ENCODE measurements at regions not wholly inside any gene's neighbourhood (a gene's known extent, or its start where the extent isn't known, plus 50 kb on each side); places are given as distances from the start of the nearest gene placed in this dataset.
"Not testable (repeated sequence)": the region's sequence is repeated elsewhere in the genome, so short reads cannot be mapped to it uniquely, and the experiment has no call there.

- TF ChIP-seq CTCF (IDR thresholded peaks at IDR 0.05 in 4 of 5, conservative IDR thresholded peaks at IDR 0.05 in 1 of 5) (no peak), POLR2A (IDR thresholded peaks at IDR 0.05) (no peak)
- in situ Hi-C loops (cut with MboI; ENCODE audit: low sequenced_read_pairs in 4 of 4): no loop called here
- no peaks in the 10 kb centered on the region for H3K4me1 ChIP-seq
- no peak overlapping the region for H3K27ac ChIP-seq
- no peaks in the 10 kb centered on the region for H3K9me3 ChIP-seq
- DNase-seq: no peak
- no peak for ATAC-seq
- intact Hi-C loops (cut with DNase I; ENCODE audit: low total_unique reads): no loop called here
- no peaks in the 10 kb centered on the region for H3K27me3 ChIP-seq
- H3K36me3 ChIP-seq: no peaks in the 10 kb centered on the region
- no peak overlapping the region for H3K4me3 ChIP-seq
Observed at GRCh38 chr10:35870665-35871310, 228.7 kb upstream of the FZD8 start.

GRCh38 chr10:35858676-35859283 lies 216.7 kb upstream of the FZD8 start:
- ATAC-seq; H3K4me1 ChIP-seq; H3K27me3 ChIP-seq; H3K9me3 ChIP-seq; DNase-seq; intact Hi-C loops (cut with DNase I; ENCODE audit: low total_unique reads); H3K36me3 ChIP-seq; H3K27ac ChIP-seq; H3K4me3 ChIP-seq; in situ Hi-C loops (cut with MboI; ENCODE audit: low sequenced_read_pairs in 4 of 4): not testable (repeated sequence)

- H3K36me3 ChIP-seq: no peaks in the 10 kb centered on the region
- H3K9me3 ChIP-seq: no peaks in the 10 kb centered on the region
Observed at GRCh38 chr10:35857860-35858259, 215.8 kb upstream of the FZD8 start.

GRCh38 chr10:35855155-35855947 lies 213.3 kb upstream of the FZD8 start:
- TF ChIP-seq CTCF (IDR thresholded peaks at IDR 0.05 in 4 of 5, conservative IDR thresholded peaks at IDR 0.05 in 1 of 5): no peak
- no peak for TF ChIP-seq POLR2A (IDR thresholded peaks at IDR 0.05)
- Histone ChIP-seq H3K4me1 (no peaks in the 10 kb centered on the region), H3K36me3 (no peaks in the 10 kb centered on the region), H3K27ac (no peak overlapping the region), H3K9me3 (no peaks in the 10 kb centered on the region), H3K27me3 (no peaks in the 10 kb centered on the region), H3K4me3 (no peak overlapping the region)
- ATAC-seq (no peak), DNase-seq (no peak)
- intact Hi-C loops (cut with DNase I; ENCODE audit: low total_unique reads): no loop called here
- in situ Hi-C loops (cut with MboI; ENCODE audit: low sequenced_read_pairs in 4 of 4): no loop called here

More at GRCh38 chr10:35857860-35858259, 215.8 kb upstream of the FZD8 start:
- DNase-seq: no peak
- TF ChIP-seq CTCF (IDR thresholded peaks at IDR 0.05 in 4 of 5, conservative IDR thresholded peaks at IDR 0.05 in 1 of 5) (no peak), POLR2A (IDR thresholded peaks at IDR 0.05) (no peak)
- no peak for ATAC-seq
- H3K4me1 ChIP-seq: no peaks in the 10 kb centered on the region
- in situ Hi-C loops (cut with MboI; ENCODE audit: low sequenced_read_pairs in 4 of 4) (no loop called here), intact Hi-C loops (cut with DNase I; ENCODE audit: low total_unique reads) (no loop called here)
- H3K27me3 ChIP-seq: no peaks in the 10 kb centered on the region
- no peak overlapping the region for H3K4me3 ChIP-seq
- no peak overlapping the region for H3K27ac ChIP-seq

GRCh38 chr10:35854661-35855060 lies 212.6 kb upstream of the FZD8 start:
- Histone ChIP-seq H3K27me3 (no peaks in the 10 kb centered on the region), H3K36me3 (no peaks in the 10 kb centered on the region), H3K4me3 (no peak overlapping the region), H3K9me3 (no peaks in the 10 kb centered on the region), H3K4me1 (no peaks in the 10 kb centered on the region), H3K27ac (no peak overlapping the region)
- intact Hi-C loops (cut with DNase I; ENCODE audit: low total_unique reads) (no loop called here), in situ Hi-C loops (cut with MboI; ENCODE audit: low sequenced_read_pairs in 4 of 4) (no loop called here)
- TF ChIP-seq POLR2A (IDR thresholded peaks at IDR 0.05) (no peak), CTCF (IDR thresholded peaks at IDR 0.05 in 4 of 5, conservative IDR thresholded peaks at IDR 0.05 in 1 of 5) (no peak)
- no peak for ATAC-seq
- DNase-seq: no peak

All from gastrocnemius medialis (tissue), 4 donors.